ENCODE measurements at regions not wholly inside any gene's neighbourhood (a gene's known extent, or its start where the extent isn't known, plus 50 kb on each side); places are given as distances from the start of the nearest gene placed in this dataset.
A peak's percentile ranks its signal among the peaks of the same experiment; 100 is the strongest.

DNA sequence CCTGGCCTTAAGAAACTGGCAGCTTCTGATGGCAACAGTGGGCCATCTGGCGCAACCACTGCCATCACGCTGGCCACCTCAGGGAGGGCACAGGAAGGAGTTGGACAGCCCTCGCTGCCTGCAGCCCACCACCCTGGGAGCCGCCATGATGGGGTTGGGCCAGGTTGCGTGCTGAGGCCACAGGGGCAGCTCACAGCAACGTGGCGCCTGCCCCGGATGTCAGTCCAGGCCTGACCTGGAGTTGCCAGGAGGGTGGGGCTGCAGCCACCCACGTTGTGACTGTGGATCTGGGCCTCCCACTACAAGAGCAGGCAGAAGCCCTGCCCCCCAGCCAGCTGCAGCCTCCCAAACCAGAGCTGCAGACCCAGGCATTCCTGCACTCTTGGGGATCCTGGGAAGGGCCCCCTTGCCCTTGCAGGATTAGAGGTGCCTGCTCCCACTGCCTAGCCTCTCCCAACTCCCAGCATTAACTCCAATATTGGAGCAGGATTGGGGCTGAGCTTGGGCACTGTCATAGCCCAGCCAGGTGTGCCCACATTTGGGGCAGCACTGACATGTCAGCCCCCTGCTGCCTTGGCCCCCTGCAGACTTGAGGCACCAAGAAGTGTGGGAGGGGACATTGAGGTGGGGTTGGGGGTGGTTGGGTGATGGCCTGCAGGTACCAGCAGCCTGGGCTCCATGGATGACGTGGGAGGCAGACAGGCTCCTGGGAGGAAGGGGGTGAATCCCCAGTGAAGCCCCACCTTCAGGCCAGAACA is 468.9 kb upstream of the CCDC54 start:
- H3K27me3 Mint-ChIP-seq (ENCODE audit: unreplicated experiment): no peaks in the 10 kb centered on the region
- TF ChIP-seq, protein P1, sequence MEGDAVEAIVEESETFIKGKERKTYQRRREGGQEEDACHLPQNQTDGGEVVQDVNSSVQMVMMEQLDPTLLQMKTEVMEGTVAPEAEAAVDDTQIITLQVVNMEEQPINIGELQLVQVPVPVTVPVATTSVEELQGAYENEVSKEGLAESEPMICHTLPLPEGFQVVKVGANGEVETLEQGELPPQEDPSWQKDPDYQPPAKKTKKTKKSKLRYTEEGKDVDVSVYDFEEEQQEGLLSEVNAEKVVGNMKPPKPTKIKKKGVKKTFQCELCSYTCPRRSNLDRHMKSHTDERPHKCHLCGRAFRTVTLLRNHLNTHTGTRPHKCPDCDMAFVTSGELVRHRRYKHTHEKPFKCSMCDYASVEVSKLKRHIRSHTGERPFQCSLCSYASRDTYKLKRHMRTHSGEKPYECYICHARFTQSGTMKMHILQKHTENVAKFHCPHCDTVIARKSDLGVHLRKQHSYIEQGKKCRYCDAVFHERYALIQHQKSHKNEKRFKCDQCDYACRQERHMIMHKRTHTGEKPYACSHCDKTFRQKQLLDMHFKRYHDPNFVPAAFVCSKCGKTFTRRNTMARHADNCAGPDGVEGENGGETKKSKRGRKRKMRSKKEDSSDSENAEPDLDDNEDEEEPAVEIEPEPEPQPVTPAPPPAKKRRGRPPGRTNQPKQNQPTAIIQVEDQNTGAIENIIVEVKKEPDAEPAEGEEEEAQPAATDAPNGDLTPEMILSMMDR (IDR thresholded peaks at IDR 0.05; ENCODE audit: unreplicated experiment): no peak
- no peak for DNase-seq (ENCODE audit: low spot score)
- H3K27ac Mint-ChIP-seq (ENCODE audit: unreplicated experiment): no peak overlapping the region
- H3K4me1 Mint-ChIP-seq (ENCODE audit: unreplicated experiment): no peaks in the 10 kb centered on the region
- H3K36me3 Mint-ChIP-seq (ENCODE audit: low read depth, unreplicated experiment): peaks cover 4% of the 10 kb centered on the region
- H3K9me3 Mint-ChIP-seq (ENCODE audit: unreplicated experiment): no peaks in the 10 kb centered on the region
- no peak overlapping the region for H3K4me3 Mint-ChIP-seq (ENCODE audit: unreplicated experiment)

- Mint-ChIP-seq H3K27me3 (ENCODE audit: unreplicated experiment) (peaks cover 2% of the 10 kb centered on the region), H3K36me3 (ENCODE audit: low read depth, unreplicated experiment) (peaks cover 4% of the 10 kb centered on the region), H3K27ac (ENCODE audit: unreplicated experiment) (no peak overlapping the region), H3K4me1 (ENCODE audit: unreplicated experiment) (peaks cover 4% of the 10 kb centered on the region), H3K9me3 (ENCODE audit: unreplicated experiment) (no peaks in the 10 kb centered on the region), H3K4me3 (ENCODE audit: unreplicated experiment) (no peak overlapping the region)
- DNase-seq (ENCODE audit: low spot score): peak; percentile 11
- TF ChIP-seq, protein P1 (IDR thresholded peaks at IDR 0.05; ENCODE audit: unreplicated experiment): no peak
Observed at GRCh38 chr3:106913111-106913698, 464.0 kb upstream of the CCDC54 start.

DNA sequence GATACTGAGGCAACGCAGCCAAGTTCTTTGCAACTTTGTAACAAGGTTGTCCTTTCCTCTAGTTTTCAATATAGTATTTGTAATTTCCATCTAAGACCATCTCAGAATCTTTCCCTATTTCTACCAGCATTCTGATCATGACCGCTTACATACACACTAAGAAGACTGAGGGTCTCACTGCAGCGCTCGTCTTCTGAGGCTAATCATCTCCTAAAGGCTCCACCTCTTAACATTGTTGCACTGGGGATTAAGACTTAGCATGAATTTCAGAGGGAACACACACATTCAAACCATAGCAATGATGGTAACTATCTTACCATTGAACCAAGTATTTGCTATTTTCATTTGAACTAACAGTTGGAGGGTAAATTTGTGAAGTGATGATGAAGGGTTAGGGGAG is 463.3 kb upstream of the CCDC54 start:
- no peak overlapping the region for H3K27ac Mint-ChIP-seq (ENCODE audit: unreplicated experiment)
- peaks cover 4% of the 10 kb centered on the region for H3K36me3 Mint-ChIP-seq (ENCODE audit: low read depth, unreplicated experiment)
- TF ChIP-seq, protein P1 (IDR thresholded peaks at IDR 0.05; ENCODE audit: unreplicated experiment): no peak
- no peak overlapping the region for H3K4me3 Mint-ChIP-seq (ENCODE audit: unreplicated experiment)
- no peak for DNase-seq (ENCODE audit: low spot score)
- H3K27me3 Mint-ChIP-seq (ENCODE audit: unreplicated experiment): peaks cover 2% of the 10 kb centered on the region
- peaks cover 4% of the 10 kb centered on the region for H3K4me1 Mint-ChIP-seq (ENCODE audit: unreplicated experiment)
- H3K9me3 Mint-ChIP-seq (ENCODE audit: unreplicated experiment): no peaks in the 10 kb centered on the region

DNA sequence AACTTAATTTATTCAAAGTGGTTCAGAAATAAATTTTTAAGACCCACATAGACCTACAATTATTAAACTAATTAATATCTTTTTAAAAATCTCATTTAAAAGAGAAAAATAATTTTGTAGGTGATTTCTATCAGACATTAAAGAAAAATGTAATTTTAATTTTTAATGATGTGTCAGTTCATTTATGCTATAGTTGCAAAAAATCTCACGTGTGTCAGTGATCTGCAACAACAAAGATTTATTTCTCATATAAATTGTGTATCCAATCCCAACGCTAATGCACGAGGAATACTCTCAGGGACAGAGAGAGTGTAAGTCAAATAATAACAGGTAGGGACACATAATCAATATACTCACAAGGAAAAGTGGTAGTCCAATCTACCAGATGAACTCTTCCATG is 456.6 kb upstream of the CCDC54 start:
- H3K36me3 Mint-ChIP-seq (ENCODE audit: low read depth, unreplicated experiment): no peaks in the 10 kb centered on the region
- H3K27me3 Mint-ChIP-seq (ENCODE audit: unreplicated experiment): no peaks in the 10 kb centered on the region
- H3K4me1 Mint-ChIP-seq (ENCODE audit: unreplicated experiment): no peaks in the 10 kb centered on the region
- no peak overlapping the region for H3K27ac Mint-ChIP-seq (ENCODE audit: unreplicated experiment)
- TF ChIP-seq, protein P1 (IDR thresholded peaks at IDR 0.05; ENCODE audit: unreplicated experiment): no peak
- H3K4me3 Mint-ChIP-seq (ENCODE audit: unreplicated experiment): no peak overlapping the region
- DNase-seq (ENCODE audit: low spot score): no peak
- no peaks in the 10 kb centered on the region for H3K9me3 Mint-ChIP-seq (ENCODE audit: unreplicated experiment)

- no peak for DNase-seq (ENCODE audit: low spot score)
- Mint-ChIP-seq H3K27ac (ENCODE audit: unreplicated experiment) (no peak overlapping the region), H3K27me3 (ENCODE audit: unreplicated experiment) (peaks cover 2% of the 10 kb centered on the region), H3K36me3 (ENCODE audit: low read depth, unreplicated experiment) (no peaks in the 10 kb centered on the region), H3K4me1 (ENCODE audit: unreplicated experiment) (no peaks in the 10 kb centered on the region), H3K4me3 (ENCODE audit: unreplicated experiment) (no peak overlapping the region), H3K9me3 (ENCODE audit: unreplicated experiment) (no peaks in the 10 kb centered on the region)
- TF ChIP-seq, protein P1 (IDR thresholded peaks at IDR 0.05; ENCODE audit: unreplicated experiment): no peak
Observed at GRCh38 chr3:106929081-106929480, 448.2 kb upstream of the CCDC54 start.

Data from endothelial cell (in vitro differentiated cells).